KOPT-K1 (cell line): ENCODE measurements at regions not wholly inside any gene's neighbourhood (a gene's known extent, or its start where the extent isn't known, plus 50 kb on each side); places are given as distances from the start of the nearest gene placed in this dataset.

Experiments
- H3K27ac ChIP-seq: fragments of 200-600 bp; sonication (generic); 2 replicates; pipeline ENCODE4 v1.5.1; 2016; ENCODE audit warnings: antibody characterized with exemption, mild to moderate bottlenecking, low read depth, low read length; ENCODE audit not compliant: poor library complexity, severe bottlenecking
- H3K36me3 ChIP-seq: fragments of 200-600 bp; sonication (generic); 2 replicates; pipeline ENCODE4 v1.5.1; 2017; ENCODE audit warnings: antibody characterized with exemption, mild to moderate bottlenecking, low read length, moderate library complexity; ENCODE audit not compliant: insufficient read depth
- H3K9me3 ChIP-seq: fragments of 200-600 bp; sonication (generic); 2 replicates; pipeline ENCODE4 v1.5.1; 2017; ENCODE audit warnings: antibody characterized with exemption, low read length, mild to moderate bottlenecking; ENCODE audit not compliant: insufficient read depth, poor library complexity, severe bottlenecking

GRCh38 chr6:119602215-119603178 is 252.9 kb upstream of the MAN1A1 start:
- no peaks in the 10 kb centered on the region for H3K36me3 ChIP-seq
- H3K27ac ChIP-seq, result no peak overlapping the region
- no peaks in the 10 kb centered on the region for H3K9me3 ChIP-seq

GRCh38 chr6:119598883-119599282 is 249.3 kb upstream of the MAN1A1 start:
- H3K27ac ChIP-seq, result no peak overlapping the region

GRCh38 chr6:119594907-119595306 is 245.3 kb upstream of the MAN1A1 start:
- no peaks in the 10 kb centered on the region for H3K36me3 ChIP-seq

More at GRCh38 chr6:119598883-119599282, 249.3 kb upstream of the MAN1A1 start:
- H3K9me3 ChIP-seq, result no peaks in the 10 kb centered on the region
- no peaks in the 10 kb centered on the region for H3K36me3 ChIP-seq

GRCh38 chr6:119591235-119591634 is 241.7 kb upstream of the MAN1A1 start:
- Histone ChIP-seq H3K9me3 (no peaks in the 10 kb centered on the region), H3K27ac (no peak overlapping the region), H3K36me3 (no peaks in the 10 kb centered on the region)

More at GRCh38 chr6:119594907-119595306, 245.3 kb upstream of the MAN1A1 start:
- no peak overlapping the region for H3K27ac ChIP-seq
- no peaks in the 10 kb centered on the region for H3K9me3 ChIP-seq

- Histone ChIP-seq H3K36me3 (no peaks in the 10 kb centered on the region), H3K9me3 (no peaks in the 10 kb centered on the region), H3K27ac (no peak overlapping the region)
Measured at GRCh38 chr6:119590066-119590465, 240.5 kb upstream of the MAN1A1 start.

GRCh38 chr6:119587537-119587936 is 238.0 kb upstream of the MAN1A1 start:
- no peak overlapping the region for H3K27ac ChIP-seq
- H3K36me3 ChIP-seq, result no peaks in the 10 kb centered on the region
- no peaks in the 10 kb centered on the region for H3K9me3 ChIP-seq

DNA sequence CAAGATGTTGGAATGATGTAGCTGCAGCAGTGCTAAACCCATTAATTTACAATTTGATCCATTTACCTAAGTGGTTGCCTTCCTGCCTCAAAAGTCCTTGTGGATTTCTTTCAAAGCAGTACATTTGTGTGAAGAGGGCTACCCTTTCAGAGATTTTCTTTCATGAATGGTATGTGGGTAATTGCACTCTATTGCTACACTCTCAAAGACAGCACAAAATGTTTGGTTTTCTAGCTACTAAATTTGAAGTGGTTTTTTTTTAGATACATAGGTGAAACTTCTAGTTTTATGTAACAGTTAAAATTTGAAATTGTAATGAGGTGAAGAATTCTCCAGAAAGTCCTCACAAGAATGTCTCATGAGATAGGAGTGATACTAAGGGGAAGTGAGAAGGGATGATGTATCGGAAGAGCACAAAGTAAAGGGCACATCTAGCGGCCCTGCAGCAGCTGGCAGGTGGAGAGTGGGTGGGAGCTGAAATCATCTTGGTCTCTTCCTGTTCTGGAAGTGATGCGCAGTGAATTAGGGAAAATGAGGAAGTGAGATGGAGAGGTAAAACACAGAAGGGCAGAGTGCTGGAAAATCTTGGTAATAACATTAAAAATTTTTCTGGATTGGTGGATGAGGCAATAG is 236.8 kb upstream of the MAN1A1 start:
- Histone ChIP-seq H3K9me3 (no peaks in the 10 kb centered on the region), H3K27ac (no peak overlapping the region), H3K36me3 (no peaks in the 10 kb centered on the region)

DNA sequence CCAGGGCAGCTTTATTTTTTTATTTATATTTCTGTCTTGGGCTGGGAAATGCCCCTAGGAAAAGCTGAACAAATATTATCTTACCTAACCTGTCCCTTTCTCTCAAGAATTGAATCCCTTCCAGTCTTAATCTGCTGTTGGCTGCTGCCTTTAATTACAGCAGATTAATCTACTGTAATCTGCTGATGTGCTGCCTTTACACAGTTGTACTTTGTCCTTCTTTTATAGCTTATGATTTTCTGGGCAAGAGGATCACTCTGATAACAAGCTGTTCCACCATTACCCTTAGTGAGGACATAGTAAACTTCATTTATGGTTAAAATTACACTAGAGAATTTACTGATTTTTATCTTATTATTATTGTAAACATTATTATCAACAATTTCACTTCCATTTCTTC is 234.5 kb upstream of the MAN1A1 start:
- H3K36me3 ChIP-seq, result no peaks in the 10 kb centered on the region
- no peaks in the 10 kb centered on the region for H3K9me3 ChIP-seq
- H3K27ac ChIP-seq, result no peak overlapping the region

GRCh38 chr6:119581220-119581619 is 231.7 kb upstream of the MAN1A1 start:
- Histone ChIP-seq H3K9me3 (peaks cover under 1% of the 10 kb centered on the region), H3K27ac (no peak overlapping the region), H3K36me3 (no peaks in the 10 kb centered on the region)

- no peaks in the 10 kb centered on the region for H3K36me3 ChIP-seq
- H3K27ac ChIP-seq, result no peak overlapping the region
Measured at GRCh38 chr6:119575721-119576120, 226.2 kb upstream of the MAN1A1 start.

DNA sequence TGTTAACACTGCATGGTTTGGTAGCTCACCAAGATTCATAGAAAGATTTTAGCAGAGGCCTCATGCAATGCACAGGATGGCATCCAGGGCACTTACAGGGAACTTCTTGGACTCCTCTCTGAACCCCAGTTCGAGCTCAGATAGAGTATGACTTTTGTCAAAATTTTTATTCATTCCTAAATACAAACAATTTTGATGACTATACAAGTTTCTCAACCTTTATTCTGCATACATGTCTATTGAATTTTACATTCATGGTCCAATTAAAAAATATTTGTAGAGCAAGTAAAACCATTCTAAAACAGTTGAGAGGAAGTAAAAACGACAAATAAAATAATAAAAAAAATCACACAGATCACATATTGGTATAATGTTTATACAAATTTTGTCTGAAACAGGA is 219.0 kb upstream of the MAN1A1 start:
- no peaks in the 10 kb centered on the region for H3K9me3 ChIP-seq
- H3K27ac ChIP-seq, result no peak overlapping the region
- H3K36me3 ChIP-seq, result no peaks in the 10 kb centered on the region

More at GRCh38 chr6:119575721-119576120, 226.2 kb upstream of the MAN1A1 start:
- H3K9me3 ChIP-seq, result peaks cover 4% of the 10 kb centered on the region

- Histone ChIP-seq H3K27ac (no peak overlapping the region), H3K9me3 (no peaks in the 10 kb centered on the region), H3K36me3 (no peaks in the 10 kb centered on the region)
Measured at GRCh38 chr6:119566546-119567260, 217.1 kb upstream of the MAN1A1 start.

GRCh38 chr6:119565893-119566292 is 216.3 kb upstream of the MAN1A1 start:
- Histone ChIP-seq H3K9me3 (no peaks in the 10 kb centered on the region), H3K36me3 (no peaks in the 10 kb centered on the region), H3K27ac (no peak overlapping the region)

- H3K36me3 ChIP-seq, result no peaks in the 10 kb centered on the region
- H3K27ac ChIP-seq, result no peak overlapping the region
- H3K9me3 ChIP-seq, result no peaks in the 10 kb centered on the region
Measured at GRCh38 chr6:119562168-119562567, 212.6 kb upstream of the MAN1A1 start.

DNA sequence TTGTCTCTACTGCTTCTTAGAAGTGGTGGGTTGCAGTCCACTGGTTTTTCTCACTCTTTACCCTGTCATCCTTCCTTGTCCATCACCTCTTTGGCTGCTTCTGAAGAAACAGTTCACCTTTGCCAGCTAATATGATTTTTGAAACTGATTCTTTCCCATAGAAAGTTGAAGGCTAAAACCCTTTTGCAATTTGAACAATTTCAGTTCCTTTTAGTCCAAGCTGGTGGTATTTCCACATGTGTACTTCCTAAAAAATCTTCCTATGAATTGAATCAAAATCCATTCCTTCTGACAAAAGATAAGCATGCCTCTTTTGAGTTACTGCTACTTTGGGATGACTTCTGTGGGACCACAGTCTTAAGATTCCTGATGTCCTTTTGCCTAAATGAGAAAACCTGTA is 210.0 kb upstream of the MAN1A1 start:
- H3K27ac ChIP-seq, result no peak overlapping the region
- no peaks in the 10 kb centered on the region for H3K9me3 ChIP-seq
- H3K36me3 ChIP-seq, result no peaks in the 10 kb centered on the region
